ENCODE measurements at regions not wholly inside any gene's neighbourhood (a gene's known extent, or its start where the extent isn't known, plus 50 kb on each side); places are given as distances from the start of the nearest gene placed in this dataset.
A peak's percentile ranks its signal among the peaks of the same experiment; 100 is the strongest.

DNA sequence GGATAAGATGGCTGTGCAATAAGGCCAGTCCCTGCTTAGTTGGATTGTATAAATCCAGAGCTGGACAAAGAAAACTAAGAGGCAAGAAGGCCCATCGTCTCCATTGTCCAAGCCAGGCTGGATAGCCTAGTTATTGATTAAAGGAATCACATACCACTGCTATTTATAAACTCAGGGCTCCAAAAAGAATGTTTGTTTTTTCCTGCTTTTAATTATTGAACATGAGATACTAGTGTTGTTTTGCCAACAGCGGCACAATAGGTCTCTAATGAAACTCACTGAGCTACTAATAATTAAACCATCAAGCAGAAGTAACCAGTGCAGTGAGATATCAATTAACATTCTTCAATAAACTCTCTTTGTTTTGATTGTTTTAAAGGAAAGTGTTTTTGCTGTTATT is 259.7 kb downstream of the INSC start:
- no peak for DNase-seq (ENCODE audit: low spot score)
- ATAC-seq = no peak

DNA sequence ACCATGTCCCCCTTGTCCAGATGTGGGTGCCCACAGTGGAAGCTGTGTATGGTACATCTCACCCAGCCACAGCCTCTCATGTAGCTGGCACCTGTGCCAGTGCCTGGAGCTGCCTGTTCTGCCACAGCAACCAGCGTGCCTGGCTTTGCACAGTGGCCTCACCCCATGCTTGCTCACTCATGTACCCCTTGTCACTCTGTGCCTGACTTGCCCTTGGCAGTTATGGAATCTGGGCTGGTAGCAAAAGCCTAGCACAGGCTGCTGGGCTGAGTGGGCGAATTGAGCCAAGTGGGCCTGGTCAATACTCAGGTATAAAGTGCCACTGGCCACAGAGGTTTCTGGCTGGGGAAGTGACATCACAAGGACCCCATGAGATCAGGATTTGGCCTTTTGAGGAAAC is 264.2 kb downstream of the INSC start:
- no peak for DNase-seq (ENCODE audit: low spot score)
- ATAC-seq = no peak

DNA sequence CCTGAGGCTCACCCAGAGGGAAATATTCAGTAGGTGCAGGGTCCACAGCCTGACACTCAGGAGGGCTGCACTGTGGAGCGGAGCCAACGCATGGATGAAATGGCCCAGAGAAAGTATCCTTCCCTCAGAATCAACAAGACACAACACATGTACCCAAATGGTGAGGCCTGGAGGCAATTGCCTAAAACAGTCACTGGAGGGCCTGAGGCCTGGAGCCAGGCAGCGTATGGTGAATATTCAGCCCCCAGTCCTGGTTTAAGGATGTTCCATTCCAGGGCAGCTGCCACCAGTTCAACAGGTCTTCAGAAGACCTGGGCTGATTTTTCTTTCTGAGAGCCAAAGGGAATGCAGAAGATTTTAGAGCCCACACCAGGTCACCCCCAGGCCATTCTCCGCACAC is 264.8 kb downstream of the INSC start:
- ATAC-seq (no peak), DNase-seq (ENCODE audit: low spot score) (no peak)

GRCh38 chr11:15390857-15391256 is 276.1 kb downstream of the INSC start:
- ATAC-seq = no peak
- DNase-seq (ENCODE audit: low spot score) = no peak

DNA sequence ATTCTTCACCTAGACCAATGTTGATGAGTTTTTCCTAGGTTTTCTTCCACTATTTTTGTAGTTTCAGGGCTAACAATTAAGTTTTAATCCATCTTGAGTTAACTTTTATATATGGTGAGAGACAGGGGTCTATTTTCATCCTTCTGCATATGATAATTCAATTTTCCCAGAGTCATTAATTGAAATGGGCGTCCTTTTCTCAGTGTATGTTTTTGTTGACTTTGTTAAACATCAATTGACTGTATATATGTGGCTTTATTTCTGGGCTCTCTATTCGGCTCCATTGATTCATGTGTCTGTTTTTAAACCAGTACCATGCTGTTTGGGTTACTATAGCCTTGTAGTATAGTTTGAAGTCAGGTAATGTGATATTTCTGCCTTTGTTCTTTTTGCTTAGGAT is 282.1 kb downstream of the INSC start:
- no peak for ATAC-seq
- DNase-seq (ENCODE audit: low spot score) = no peak

DNA sequence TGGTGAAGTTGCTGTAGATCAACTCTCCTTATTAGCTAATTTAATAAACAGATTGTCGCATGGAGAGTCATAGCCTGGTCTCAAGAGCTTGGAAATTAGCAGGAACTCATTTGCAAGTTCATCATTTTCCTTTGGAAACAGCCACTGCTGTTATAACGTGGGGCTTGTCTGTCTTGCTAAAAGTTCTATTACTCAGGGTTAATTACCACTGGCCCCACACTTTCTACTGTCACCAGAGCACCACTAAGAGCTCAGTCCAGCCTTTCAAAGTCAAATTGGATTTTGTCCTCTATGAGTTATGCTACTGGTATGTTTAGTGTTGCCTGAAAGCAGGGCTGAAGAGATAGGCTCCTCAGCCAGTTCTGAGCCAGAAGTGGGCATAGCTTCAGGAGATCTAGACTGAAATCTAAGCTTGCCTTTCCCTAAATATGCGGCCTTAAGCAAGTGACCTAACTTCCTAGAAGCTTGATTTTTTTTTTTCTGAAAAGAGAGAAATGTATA is 292.2 kb downstream of the INSC start:
- DNase-seq (ENCODE audit: low spot score) (no peak), ATAC-seq (no peak)

DNA sequence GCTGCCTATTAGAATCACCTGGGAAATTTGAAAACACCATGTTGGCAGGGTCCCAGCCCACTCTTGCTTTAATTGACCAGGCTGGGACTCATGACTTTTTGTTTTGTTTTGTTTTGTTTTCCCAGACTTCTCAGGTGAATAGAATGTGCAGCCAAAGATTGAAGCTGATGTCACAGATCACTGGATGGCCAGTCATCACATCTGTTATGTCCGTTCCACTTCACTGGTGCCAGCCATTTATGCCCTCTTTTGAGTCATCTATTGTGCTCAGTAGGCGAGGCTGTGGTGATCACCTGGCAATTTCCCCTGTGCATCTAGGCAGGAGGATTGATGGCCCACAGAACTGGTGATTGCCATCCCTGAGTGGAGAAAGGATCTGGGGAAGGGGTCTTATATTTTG is 297.3 kb downstream of the INSC start:
- ATAC-seq = no peak
- DNase-seq (ENCODE audit: low spot score) = no peak

- no peak for ATAC-seq
- no peak for DNase-seq (ENCODE audit: low spot score)
Observed at GRCh38 chr11:15418921-15419320, 304.2 kb downstream of the INSC start.

DNA sequence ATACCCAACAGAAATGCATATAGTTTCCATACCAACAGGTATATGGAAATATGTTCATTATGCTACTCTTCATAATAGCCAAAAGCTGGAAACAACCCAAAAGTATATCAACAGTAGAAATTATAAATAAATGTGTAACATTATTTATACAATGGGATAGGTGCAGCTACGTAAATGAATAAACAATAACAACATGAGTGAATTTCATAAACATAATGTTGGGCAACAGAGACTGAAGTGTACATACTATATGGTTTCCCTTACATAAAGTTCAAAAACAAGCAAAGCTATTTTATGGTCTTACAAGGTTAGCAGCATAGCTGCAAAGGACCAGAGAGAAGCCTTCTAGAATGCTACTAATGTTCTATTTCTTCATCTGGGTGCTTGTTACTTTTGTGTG is 305.0 kb downstream of the INSC start:
- DNase-seq (ENCODE audit: low spot score) (no peak), ATAC-seq (no peak)

DNA sequence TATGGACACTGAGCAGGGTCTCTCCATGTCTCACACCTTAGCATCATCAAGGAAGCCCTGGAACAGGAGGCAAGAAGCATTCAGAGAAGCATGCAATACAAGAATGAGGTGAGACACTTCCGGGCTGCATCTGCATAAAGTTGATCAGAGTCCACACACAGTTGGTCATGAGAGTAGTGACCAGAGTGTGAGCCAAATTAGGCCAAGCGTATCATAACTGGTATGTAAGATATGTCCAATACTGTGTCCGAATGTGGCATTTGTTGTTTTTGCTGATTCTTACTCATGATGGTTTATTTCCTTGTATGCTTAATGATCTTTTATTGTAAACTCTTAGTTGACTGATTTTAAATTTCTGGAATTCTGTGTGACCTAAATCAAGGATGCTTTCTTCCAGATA is 315.7 kb downstream of the INSC start:
- no peak for DNase-seq (ENCODE audit: low spot score)
- no peak for ATAC-seq

DNA sequence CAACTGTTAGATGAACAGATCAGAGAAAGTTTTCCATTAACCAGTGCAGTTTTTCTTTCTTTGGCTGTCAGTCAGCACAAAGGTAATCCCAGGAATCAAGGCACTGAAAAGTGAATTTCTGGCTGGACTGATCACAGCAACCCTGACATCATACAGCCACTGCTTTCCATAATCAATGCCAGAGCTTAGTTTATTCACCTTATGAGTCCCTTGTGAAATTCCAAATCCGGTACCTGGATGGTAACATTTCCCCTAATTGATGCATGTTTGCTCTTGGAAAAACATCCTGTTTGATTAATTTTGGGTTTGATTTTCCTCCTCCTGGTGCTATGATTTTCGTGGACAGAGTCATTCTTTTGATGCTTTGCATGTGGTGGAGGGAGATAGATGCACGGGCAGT is 319.8 kb downstream of the INSC start:
- ATAC-seq = peak; percentile 89
- peak; percentile 63 for DNase-seq (ENCODE audit: low spot score)

- ATAC-seq (no peak), DNase-seq (ENCODE audit: low spot score) (no peak)
Observed at GRCh38 chr11:15446315-15446714, 331.6 kb downstream of the INSC start.

DNA sequence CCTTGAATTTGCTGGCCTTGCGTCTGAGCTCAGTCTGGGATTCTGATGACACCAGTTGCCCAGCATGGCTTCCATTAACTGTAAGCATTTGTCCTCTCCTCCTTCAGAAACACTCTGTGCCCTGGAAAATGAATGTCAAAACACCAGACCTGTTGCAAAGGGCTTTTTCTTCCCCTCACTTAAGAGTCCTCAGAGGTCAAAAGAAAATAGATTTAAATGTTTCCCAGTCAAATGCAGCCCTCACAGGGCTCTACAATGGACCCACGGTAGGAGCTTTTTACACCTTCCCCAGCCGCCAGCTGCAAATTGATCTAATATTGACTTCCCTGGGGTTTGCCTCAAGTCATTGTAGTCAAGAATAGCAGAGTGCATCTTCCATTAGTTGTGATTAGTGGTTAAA is 332.2 kb downstream of the INSC start:
- no peak for DNase-seq (ENCODE audit: low spot score)
- ATAC-seq = no peak

- ATAC-seq = peak; percentile 92
- no peak for DNase-seq (ENCODE audit: low spot score)
Observed at GRCh38 chr11:15451713-15452112, 337.0 kb downstream of the INSC start.

GRCh38 chr11:15453211-15453765 is 338.6 kb downstream of the INSC start:
- ATAC-seq (no peak), DNase-seq (ENCODE audit: low spot score) (no peak)

GRCh38 chr11:15468466-15468865 is 353.7 kb downstream of the INSC start:
- DNase-seq (ENCODE audit: low spot score) (no peak), ATAC-seq (no peak)

DNA sequence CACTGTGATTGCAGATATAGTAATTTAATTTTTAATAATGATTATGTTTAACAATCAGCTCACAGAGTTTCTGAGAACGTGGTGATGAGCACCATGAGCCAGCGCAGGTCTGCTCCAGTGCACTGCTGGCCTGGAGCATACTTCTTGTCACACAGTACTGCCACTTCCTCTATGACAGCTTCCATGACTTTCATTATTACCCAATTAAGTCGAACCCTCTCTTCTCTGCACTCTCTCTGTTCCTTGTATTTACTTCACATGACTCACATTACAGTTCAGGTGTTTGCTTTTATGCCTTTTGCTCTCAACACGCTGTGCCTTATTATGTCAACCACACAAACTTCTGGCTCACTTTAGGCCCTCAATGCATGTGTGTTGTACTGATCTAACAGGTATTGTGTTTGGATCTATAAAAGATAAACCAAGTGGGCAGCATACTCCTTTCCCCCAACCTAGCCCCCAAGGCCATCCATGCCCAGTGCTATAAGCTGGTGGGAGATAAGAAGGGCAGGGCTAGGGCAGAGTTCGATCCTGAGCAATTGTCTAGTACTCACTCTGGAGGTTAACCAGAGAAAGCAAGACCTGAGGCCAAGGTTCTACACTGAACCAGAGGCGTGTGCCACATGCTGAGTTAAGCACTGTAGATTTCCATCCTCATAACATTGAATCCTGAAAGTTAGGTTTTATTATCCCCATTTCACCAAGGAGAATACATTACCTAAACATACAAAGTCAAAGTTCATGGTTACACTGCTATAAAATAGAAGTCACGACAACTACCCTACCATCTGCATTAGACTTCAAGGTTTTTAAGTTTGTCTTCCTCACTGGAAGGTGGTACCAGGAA is 356.5 kb downstream of the INSC start:
- DNase-seq (ENCODE audit: low spot score) = no peak
- no peak for ATAC-seq

GRCh38 chr11:15471895-15472799 is 357.4 kb downstream of the INSC start:
- ATAC-seq (no peak), DNase-seq (ENCODE audit: low spot score) (no peak)

DNA sequence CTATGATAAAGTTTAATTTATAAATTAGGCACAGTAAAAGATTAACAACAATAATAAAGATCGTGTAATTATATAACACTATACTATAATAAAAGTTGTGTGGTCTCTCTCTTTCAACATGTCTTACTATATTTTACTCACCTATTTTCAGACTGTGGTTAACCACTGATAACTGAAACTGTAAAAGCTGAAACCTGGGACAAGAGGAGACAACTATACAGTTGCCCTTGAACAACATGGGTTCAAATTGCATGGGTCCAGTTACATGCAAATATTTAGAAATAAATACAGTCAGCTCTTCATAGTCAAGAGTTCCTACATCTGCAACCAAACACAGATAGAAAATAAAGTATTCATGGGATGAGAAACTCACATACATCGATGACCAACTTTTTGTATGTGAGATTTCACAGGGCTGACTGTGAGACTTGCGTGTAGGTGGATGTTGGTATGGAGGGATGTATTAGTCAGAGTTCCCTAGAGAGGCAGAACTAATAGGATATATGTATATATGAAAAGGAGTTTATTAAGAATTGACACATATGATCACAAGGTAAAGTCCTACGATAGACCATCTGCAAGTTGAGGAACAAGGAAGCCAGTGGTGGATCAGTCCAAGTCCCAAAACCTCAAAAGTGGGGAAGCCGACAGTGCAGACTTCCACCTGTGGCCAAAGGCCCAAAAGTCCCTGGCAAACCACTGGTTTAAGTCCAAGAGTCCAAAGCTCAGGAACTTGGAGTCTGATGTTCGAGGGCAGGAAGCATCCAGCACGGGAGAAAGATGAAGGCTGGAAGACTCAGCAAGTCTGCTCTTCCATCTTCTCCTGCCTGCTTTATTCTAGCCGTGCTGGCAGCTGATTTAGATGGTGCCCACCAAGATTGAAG is 359.5 kb downstream of the INSC start:
- no peak for ATAC-seq
- DNase-seq (ENCODE audit: low spot score) = no peak

DNA sequence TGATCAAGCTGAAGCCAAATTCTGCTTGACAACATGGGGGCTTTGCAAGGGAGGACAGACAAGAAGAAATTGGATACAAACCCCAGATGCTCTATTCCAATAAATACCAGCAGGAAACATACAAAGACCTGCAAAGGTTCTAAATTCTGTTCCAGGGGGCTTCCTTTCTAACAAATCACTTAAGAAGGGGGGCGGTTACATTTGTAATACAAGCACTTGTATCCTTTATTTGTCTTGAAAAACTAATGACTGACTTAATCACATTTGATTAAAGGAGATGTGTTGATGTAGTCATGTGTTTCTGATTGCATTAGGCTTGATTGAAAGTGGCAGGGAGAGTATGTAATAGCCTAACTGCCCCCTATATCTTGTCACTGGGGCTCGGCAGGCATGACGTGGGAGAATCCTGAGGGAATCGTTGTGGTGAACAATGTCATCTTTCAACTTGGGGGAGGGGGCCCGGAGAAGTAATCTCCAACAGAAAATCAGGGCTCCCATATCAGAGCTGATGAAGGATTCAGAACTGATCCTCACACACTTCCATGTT is 361.7 kb downstream of the INSC start:
- no peak for ATAC-seq
- DNase-seq (ENCODE audit: low spot score) = no peak
